HG02870 (cell line): ENCODE measurements at regions not wholly inside any gene's neighbourhood (a gene's known extent, or its start where the extent isn't known, plus 50 kb on each side); places are given as distances from the start of the nearest gene placed in this dataset.

Experiments used
- ATAC-seq: cut with Tn5 transposase; IDR thresholded peaks from one replicate; pipeline ENCODE4 v1.9.1; 2021; ENCODE audit warnings: mild to moderate bottlenecking, moderate library complexity; ENCODE audit not compliant: unreplicated experiment

DNA sequence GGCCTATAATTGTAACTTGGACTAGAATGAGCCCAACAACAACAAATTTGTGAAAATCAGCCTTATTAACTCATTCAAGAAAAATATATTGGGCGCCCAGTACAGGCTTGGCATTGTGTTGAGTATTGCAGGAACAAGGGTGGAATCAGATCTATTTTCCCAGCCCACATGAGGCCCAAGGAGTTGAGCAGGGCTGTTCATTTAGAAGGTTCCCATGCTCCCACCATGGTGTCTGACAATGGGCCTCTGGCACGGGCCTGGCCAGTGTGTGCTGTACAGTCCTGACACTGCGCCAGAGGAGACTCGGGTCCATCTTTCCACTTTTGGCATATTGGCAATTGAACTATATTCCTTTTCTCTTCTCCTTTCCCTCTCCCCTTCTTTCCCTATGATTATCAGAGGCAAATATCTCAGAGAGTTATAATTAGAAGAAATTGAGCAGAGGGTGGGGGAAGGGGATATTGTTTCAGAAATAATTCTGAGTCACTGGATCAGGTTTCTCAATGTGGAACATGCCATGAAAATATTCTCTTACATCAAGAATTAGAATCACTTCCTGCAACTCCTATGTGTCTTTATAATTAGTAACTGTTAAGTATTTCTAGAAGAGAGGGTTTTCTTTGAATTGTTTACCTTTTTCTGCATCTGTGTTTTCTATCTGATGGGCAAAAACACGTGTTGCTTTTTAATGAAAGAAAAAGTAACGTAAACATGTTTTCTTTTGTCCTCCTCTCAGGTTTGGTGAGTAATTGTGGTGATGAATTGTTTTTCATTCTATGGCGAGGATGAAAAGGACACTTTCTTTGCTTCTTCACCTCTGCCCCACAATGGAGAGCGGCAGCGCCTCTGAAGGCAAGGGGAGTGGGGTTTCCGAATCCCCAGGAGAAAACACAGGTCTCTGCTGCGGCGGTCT is 209.4 kb downstream of the FOXA2 start:
- ATAC-seq, result no peak

DNA sequence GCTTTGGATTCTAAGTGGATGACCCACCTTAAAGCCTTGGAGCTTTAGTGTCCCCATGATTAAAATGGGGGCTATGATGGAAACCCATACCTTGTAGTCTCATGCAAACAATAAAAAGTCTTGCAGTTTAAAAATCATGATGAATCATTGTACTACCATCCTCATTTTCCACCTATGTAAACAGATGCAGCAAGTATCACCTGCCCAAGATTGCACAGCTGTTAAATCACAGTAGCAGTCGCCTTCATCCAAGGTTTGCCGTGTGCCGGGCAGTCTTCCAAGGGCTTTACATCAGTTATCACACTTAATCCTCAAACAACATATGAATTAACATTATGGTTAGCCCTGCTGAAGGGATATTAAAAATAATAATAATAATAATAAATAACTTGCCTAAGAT is 210.3 kb downstream of the FOXA2 start:
- no peak for ATAC-seq

DNA sequence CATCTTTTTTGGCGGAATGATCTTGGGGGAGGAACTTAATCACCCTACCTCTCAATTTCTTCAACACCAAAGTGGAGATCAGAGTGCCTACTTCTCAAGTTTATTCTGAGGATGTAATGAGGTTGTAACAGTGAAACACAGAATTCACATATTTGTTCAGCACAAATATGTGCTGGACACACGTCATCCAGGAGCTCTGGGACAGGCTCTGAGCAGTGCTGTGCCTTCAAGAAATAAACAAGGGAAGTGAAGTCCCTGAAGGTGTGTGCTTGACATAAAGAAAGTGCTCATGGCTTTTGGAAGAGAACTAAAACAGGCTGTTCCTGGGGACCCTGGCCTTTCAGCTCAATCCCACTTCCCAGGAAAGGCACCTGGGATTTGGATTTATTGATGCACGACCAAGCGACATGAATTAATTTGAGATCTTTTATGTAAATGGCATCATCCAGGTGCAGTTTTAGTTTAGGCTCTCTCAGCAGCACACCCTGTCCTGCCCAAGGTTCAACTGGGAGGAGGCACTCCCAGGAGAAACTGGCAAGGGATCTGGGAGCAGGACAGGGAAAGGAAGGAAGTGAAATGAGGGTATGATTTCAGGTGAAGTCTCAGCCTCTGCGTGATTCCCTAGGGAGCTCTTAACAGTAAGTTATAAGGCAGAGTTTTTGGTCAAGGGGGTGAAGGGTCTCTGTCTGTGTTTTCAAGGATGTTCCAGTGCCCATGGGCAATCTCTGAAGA is 211.0 kb downstream of the FOXA2 start:
- ATAC-seq, result no peak

DNA sequence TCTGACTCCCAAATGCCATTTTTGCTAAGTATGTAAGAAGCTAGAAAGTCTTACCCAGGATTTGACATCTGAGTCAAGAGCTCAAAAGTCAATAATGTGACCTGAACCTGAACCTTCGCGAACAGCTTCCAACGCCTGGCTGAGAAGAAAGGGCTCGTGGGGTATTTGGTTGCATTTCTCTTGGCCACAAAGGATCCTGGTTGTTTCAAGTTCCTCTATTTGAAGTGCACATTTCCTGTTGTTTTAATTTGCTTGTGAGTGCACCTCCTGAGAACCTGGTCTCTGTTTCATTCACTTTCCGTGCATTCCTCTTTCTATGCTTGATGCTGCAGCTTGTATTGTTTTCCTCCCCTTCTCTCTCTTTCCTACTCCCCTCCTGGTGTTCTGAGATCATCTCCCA is 212.5 kb downstream of the FOXA2 start:
- ATAC-seq, result peak; percentile 90

DNA sequence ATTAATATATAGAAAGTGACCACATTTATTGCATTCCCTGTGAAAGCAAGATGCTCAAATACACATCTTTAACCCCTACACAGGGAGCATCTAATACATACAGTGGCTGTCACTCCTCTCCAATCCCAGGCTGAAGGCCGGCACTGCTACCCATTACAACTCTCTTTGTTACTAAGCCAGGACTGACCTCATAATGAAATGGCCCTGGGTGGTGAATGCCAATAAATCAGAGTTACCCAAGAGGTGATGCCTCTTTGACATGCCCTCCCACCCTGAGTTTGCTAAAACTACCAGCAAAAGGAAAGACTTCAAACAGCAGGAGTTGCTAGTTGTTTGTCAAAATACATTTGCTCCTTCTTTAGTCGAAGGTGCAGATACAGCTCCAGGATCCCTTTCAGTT is 214.2 kb downstream of the FOXA2 start:
- ATAC-seq, result no peak

DNA sequence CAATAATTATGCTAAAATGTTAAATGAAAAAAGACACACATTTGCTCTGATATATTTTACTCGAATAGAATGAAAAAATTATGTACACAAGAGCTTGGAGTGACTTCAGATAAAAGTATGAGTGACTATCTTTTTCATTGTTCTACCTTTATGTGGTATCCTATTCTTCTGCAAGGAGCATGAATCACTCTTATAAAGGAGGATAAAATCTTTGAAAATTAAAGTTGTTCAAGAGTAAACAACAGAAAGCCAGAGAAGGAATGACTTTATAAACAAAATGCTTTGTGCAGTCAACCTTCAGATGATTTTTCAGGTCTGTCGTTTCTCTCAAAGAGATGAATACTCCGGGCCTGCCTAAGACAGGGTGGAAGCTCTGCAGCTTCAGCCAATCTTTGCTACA is 215.3 kb downstream of the FOXA2 start:
- ATAC-seq, result no peak

DNA sequence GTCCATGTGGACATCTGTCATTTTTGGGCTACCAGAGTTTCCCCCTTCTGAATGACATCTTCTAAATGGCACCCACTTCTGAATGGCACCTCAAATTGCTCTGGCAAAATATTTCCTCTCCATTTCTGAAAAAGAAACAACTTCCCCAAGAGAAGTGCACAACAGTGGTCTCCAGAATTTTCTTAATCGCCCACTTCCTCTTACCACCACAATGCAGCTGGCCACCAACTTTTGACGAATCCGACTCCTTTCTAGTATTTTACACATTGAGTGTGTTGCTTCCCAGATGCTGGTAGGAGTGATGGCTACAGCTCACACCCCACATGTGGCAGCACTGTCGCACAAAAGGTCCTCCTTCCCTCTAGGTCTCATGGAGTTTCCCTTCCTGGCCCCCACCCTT is 216.1 kb downstream of the FOXA2 start:
- ATAC-seq, result no peak

DNA sequence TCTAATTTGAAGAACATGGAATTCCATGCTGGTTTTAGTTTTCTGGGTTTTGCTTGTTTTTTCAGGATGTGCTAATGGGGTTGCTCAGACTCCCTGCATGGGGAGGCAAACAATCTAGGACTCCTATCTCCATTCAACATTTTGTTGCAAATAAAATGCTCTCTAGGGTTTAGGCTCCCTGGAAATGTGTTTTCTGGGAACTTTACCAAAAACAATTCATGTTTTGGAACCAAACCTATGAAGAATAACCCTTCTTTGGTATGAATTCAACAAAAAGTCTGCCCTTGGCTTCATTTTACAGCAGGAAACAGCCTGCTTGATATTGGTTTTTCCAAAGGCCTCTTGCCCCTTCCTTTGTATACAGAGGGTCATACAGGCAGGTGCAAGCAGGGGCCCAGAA is 217.7 kb downstream of the FOXA2 start:
- ATAC-seq, result no peak

DNA sequence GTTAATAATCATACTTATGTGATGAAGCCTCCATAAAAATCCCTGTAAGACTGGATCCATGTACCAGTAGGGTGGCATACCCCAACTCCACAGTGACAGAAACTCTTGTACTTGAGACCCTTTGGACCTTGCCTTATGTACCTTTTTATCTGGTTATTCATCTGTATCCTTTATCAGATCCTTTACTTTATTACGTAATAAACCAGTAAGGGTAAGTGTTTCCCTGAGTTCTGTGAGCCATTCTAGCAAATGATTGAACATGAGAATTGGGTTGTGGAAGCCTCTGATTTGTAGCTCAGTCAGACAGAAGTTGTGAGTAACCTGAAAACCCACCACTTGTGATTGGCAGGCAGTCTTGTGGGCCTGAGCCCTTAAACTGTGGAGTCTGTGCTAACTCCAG is 229.7 kb downstream of the FOXA2 start:
- no peak for ATAC-seq

DNA sequence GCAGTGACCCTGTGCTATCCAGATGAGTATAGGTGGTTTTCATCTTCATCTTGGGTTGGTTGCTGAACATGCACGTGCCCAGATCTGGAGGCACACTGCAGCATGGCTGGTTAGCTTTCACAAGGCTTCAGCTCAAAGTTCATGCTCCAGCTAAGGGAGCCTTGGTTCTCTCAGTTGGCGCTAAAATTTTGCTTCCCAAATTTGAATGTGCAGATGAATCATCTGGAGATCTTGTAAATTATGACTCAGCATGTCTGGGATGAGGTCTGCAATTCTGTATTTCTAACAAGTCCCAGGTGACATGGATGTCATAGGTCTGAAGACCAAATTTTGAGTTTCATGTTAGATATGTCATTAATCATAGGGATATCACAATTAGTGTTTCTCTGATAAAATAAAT is 230.8 kb downstream of the FOXA2 start:
- no peak for ATAC-seq

DNA sequence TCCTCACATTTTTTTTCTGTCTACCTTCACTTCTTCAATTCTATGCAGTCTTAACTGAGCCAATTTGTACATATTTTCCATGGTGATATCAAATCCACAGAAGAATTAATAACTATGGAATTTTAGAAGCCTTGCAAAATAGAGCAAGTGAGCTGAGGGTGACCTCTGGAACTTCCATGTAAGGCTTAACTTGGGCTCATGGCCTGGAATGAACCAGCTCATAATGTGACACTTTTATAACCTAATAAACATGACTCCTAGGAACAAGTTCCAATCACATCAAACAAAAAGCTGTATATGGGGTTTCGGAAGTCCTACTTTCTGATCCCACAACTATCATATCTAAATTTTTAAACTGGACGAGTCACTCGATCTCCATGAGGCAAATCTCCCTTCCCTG is 232.4 kb downstream of the FOXA2 start:
- no peak for ATAC-seq

DNA sequence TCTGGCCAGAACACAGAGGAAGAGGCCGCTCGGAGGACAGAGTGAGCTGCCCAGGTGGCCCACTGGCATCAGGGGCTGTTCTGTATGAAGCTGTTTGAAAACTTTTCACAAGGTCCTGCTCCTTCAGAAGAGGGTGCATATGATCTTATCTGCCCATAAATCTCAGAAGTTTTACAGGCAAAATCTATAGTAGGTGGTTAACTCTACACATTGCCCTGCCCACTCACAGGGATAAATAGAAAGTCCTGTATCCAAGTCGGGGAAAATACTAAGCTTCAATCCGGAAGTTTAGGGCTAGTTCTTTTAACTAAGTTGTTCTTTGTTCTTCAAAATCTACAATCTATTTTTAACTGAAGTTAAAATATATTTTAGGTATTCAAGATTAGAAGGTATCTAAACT is 233.7 kb downstream of the FOXA2 start:
- ATAC-seq, result no peak

DNA sequence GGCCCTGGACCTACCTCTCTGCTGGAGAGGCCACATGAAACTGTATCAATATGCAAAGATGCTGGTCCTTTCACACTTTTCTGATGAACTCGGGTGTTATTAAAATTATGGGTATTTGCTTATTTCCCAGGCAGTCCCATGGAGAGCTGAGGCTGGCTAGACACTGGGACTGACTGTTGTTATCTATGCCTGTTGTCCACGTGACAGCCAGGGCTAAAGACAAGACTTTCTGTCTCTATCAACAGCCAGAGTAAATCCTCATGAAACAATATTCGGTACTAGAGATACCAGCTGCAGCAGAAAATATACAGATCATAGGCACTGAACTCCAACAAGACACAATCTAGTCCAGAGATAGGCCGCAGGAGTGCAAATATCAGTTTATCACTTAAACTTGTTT is 236.4 kb downstream of the FOXA2 start:
- ATAC-seq, result no peak

DNA sequence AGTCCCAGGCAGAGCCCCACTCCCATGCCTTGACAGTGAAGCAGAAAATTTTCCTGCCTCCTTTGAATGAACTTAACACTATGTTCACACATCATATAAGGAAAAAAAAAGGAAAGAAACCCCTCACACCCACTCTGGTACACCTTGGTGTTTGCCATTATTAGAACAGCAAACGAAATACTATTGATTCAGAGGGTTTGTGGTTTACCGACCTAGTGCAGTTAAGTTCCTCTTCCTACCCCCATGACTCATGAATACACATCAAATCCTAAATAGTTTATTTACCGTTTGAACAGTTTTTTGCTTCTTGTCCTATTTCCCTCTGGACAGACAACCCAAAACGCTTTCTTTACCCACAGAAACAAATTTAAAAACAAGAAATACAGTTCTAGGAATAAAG is 237.7 kb downstream of the FOXA2 start:
- no peak for ATAC-seq

DNA sequence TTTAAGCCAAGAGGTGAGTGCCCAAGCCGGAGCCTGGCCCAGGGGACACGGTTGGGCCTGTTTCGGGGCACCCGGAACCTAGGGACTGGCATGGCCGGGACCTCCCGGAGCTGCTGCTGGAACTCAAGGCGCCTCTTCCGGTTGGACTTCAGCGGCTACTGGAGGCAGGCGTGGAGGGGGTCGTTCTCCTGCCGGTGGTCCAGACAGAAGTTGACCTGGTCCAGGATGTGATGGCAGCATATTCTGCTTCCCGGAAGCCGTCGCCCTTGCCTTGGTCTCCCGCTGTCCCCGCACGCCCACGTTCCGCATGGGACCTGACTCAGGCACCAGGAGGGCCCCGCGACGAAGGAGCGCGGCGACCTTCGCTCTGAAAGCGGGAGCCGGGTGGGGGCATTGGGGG is 240.8 kb downstream of the FOXA2 start:
- no peak for ATAC-seq

DNA sequence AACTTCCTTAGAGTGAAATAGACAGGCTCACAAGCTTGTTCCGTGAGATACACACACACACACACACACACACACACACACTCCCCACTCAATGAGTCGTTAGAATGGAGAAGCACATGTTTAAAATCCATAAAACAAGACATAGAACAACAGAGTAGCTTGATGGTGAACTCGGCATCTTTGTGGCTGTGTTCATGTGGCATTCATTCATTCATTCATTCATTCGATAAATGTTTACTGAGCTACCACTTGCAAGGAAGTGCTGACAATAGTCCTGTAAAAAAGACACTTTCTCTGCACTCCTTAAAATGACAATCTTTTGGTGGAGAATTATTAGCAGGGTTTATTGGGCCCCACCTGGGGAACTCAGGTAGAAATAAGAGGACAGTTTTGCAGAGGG is 242.0 kb downstream of the FOXA2 start:
- no peak for ATAC-seq

DNA sequence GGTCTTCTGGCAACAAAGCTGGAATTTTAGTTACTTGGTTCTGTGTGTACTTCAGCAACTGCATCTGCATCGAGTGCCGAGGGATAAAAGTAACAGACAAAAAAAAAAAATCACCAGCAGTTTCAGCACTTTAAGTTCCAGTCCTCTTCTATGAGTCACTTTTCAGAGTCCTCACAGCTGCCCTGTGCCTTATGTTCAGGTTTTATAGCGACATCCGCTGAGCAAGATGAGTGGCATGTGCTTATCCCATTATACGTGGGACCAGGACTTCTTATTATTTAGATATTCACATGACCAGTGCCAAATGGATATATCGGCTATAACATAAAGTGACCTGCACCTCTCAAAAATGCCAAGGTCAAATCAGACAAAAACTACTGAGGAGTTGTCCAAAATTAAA is 242.9 kb downstream of the FOXA2 start:
- ATAC-seq, result no peak

DNA sequence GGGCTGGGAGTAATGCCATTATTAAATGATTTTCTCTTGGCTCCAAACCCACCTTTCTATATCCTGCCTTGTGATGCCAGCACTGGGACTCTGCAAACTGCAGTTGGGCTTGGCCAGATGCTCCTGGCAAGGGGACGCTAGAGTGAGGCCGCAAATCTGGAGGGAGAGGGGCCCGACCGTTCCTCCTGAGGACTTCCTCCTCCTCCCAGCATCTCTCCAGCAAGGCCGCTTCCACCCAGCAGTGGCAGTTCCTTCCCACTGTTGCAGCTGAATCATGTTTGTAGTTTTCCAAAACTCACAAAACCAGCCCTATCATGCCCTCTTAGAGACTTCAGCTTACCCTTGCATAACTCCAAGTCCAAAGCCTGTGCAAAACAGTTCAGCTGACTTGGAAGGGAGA is 244.4 kb downstream of the FOXA2 start:
- no peak for ATAC-seq

DNA sequence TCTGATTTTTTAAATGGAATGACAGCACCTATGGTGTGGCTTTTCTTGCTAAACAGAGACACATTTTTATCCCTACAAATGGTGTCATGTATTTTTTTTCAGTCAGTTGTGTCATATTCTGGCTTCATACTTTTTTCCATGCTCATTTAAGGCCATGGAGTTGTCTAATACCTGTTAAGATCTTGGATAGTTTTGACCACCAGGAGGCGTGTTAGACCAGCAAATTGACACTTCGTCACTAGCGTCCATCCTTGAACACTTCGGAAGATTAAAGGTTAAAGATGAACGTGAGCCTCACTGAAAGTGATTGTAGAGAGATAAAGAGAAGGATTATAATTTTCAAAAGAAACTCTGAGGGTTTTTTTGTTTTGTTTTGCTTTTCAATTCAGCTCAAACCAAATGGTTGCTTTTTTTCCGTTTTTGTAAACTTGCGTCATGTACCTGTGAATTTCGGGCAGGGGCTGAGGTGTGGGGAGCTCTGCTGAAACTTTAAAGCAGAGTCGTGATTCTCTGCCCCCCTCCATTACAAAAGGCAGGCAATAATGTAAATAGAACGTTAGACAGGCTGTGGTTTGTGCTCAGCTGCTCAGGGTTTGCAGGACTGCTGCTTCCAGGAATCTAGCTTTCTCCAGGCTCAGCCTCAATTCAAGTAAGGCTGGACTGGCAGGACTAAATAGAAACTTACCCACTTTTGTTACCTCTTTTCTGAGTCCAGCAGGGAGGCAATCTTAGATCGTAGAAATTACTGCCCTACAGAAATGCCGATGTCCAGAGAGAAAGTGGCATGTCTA is 245.1 kb downstream of the FOXA2 start:
- ATAC-seq, result no peak

DNA sequence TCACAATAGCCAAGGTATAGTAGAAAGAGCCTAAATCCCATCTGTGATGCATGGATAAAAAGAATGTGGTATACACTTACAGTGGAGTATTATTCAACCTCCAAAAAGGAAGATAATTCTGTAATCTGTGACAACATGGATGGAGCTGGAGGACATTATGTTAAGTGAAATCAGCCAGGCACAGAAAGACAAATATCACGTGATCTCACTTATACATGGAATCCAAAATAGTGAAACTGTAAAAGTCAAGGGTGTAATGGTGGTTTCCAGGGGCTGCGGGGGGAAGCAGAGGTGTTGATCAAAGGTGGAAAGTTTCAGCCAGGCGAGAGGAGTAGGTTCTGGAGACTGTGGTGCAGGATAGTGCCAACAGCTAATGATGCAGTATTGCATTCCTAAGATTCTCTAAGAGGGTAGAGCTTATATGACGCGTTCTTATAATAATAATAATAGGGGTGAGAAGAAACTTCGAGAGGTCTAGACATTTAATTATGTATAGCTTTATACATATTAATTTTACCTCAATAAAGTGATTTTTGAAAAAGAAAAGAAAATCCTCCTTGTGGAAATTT is 246.1 kb downstream of the FOXA2 start:
- no peak for ATAC-seq

DNA sequence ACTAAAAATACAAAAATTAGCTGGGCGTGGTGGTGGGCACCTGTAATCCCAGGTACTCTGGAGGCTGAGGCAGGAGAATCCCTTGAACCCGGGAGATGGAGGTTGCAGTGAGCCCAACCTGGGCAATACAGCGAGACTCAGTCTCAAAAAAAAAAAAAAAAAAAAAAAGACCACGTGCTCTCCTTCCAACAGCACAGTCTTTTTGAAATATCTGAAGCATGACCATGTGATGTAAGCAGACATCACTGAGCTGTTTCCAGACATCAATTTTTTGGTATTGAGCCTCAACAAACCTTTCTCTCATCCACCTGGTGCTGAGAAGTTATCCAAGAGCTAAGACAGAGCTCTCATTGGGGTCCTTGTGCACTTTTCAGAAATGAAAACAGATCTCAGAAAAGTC is 249.2 kb downstream of the FOXA2 start:
- ATAC-seq, result no peak
